ENCODE measurements at regions not wholly inside any gene's neighbourhood (a gene's known extent, or its start where the extent isn't known, plus 50 kb on each side); places are given as distances from the start of the nearest gene placed in this dataset.

- H3K36me3 ChIP-seq (ENCODE audit: control insufficient read depth in 2 of 4, insufficient read depth in 4 of 4, low read length in 3 of 4), result no peaks in the 10 kb centered on the region
- DNase-seq (ENCODE audit: low read depth in 1 of 2, low spot score in 2 of 2), result no peak
- ChIA-PET CTCF (ENCODE audit: partially characterized antibody) (interaction anchor here (1.0 to 10.1 kb wide), 5 partner anchors 9 to 133 kb away, joined by 3 to 101 read pairs (median 5); no protein-coding TSS in a partner anchor), POLR2A (ENCODE audit: partially characterized antibody) (no interaction called here)
- no peaks in the 10 kb centered on the region for H3K9me3 ChIP-seq (ENCODE audit: insufficient read depth in 2 of 2, low read depth in 1 of 2, low read length in 1 of 2)
- H2BK5ac ChIP-seq (ENCODE audit: low read depth, low read length), result no peak overlapping the region
- H3K27ac ChIP-seq (ENCODE audit: low read depth, low read length), result no peak overlapping the region
- H3K14ac ChIP-seq (ENCODE audit: insufficient read length), result no peak overlapping the region
- H2BK20ac ChIP-seq (ENCODE audit: low read length), result no peak overlapping the region
- H3K23ac ChIP-seq (ENCODE audit: insufficient read length), result no peak overlapping the region
- H4K8ac ChIP-seq (ENCODE audit: extremely low read depth, insufficient read depth, low read length), result no peak overlapping the region
- H3K79me1 ChIP-seq (ENCODE audit: low read depth, low read length), result no peaks in the 10 kb centered on the region
- no peaks in the 10 kb centered on the region for H3K27me3 ChIP-seq (replicated peaks in 1 of 4; ENCODE audit: control insufficient read depth in 3 of 4, extremely low read depth in 1 of 4, insufficient read depth in 3 of 4, low read length in 3 of 4)
- TF ChIP-seq KDM1A (IDR thresholded peaks at IDR 0.05; ENCODE audit: borderline replicate concordance, low read length) (no peak), RNF2 (IDR thresholded peaks at IDR 0.05; ENCODE audit: borderline replicate concordance, low read depth, low read length, missing control alignments, poor library complexity, severe bottlenecking) (no peak), ASH2L (IDR thresholded peaks at IDR 0.05; ENCODE audit: low read length) (no peak), E2F6 (IDR thresholded peaks at IDR 0.05) (no peak), SUZ12 (IDR thresholded peaks at IDR 0.05; ENCODE audit: low read length) (no peak), NANOG (IDR thresholded peaks at IDR 0.05; ENCODE audit: insufficient read depth, low read depth, low read length, poor library complexity, severe bottlenecking) (no peak), SP1 (IDR thresholded peaks at IDR 0.05; ENCODE audit: low read depth, low read length) (no peak), USF2 (IDR thresholded peaks at IDR 0.05; ENCODE audit: low read length) (no peak), FOSL1 (IDR thresholded peaks at IDR 0.05; ENCODE audit: insufficient read depth, low read depth, low read length) (no peak), CBX5 (IDR thresholded peaks at IDR 0.05; ENCODE audit: low read depth, low read length) (no peak)
- FAIRE-seq, result no peak
- H3K23me2 ChIP-seq (ENCODE audit: low read depth, low read length), result peaks cover 1% of the 10 kb centered on the region; the same call in 1 of the 2 replicates
- no peak overlapping the region for H2AK5ac ChIP-seq (ENCODE audit: low read depth, low read length)
- WGBS, 2 experiments (ENCODE audit: extremely low coverage in 1 of 2, insufficient coverage in 1 of 2, insufficient read length in 1 of 2, insufficient replicate concordance in 2 of 2, low coverage in 1 of 2, low lambda C conversion rate in 2 of 2, missing lambda C conversion rate in 1 of 2), result 66% methylated on average over 5 of the region's 5 CpGs; no CpG with 5 or more reads in 1 of the 2 experiments
- H2BK12ac ChIP-seq (ENCODE audit: low read depth, low read length), result no peak overlapping the region
- H4K5ac ChIP-seq (ENCODE audit: insufficient read length, low read depth, low read length), result no peak overlapping the region
- H3K9ac ChIP-seq (replicated peaks in 1 of 4; ENCODE audit: extremely low read depth in 1 of 4, low read depth in 3 of 4, low read length in 3 of 4), result no peak overlapping the region
- H2BK120ac ChIP-seq (replicated peaks; ENCODE audit: low read depth, low read length), result no peak overlapping the region
- no peaks in the 10 kb centered on the region for H3K4me1 ChIP-seq (replicated peaks in 1 of 4; ENCODE audit: control insufficient read depth in 3 of 4, insufficient read depth in 4 of 4, low read length in 3 of 4)
- no peak overlapping the region for H3K4ac ChIP-seq (replicated peaks; ENCODE audit: insufficient read length, low read depth, low read length)
- no peak overlapping the region for H4K91ac ChIP-seq (replicated peaks; ENCODE audit: insufficient read length, low read length)
- no peaks in the 10 kb centered on the region for H4K20me1 ChIP-seq (replicated peaks in 1 of 2; ENCODE audit: control insufficient read depth in 1 of 2, insufficient read depth in 2 of 2, low read length in 2 of 2)
- H3K79me2 ChIP-seq (ENCODE audit: control insufficient read depth in 1 of 2, insufficient read depth in 2 of 2, low read length in 2 of 2), result no peaks in the 10 kb centered on the region
- H3K56ac ChIP-seq (replicated peaks; ENCODE audit: insufficient read length, low read depth, low read length), result no peak overlapping the region
- H2AFZ ChIP-seq (ENCODE audit: low read length), result no peak overlapping the region
- H3K18ac ChIP-seq (ENCODE audit: extremely low read depth, low read length), result no peak overlapping the region
- H2BK15ac ChIP-seq (ENCODE audit: low read length), result no peak overlapping the region
- H3K4me2 ChIP-seq (ENCODE audit: insufficient read depth in 1 of 2, low read depth in 2 of 2, low read length in 2 of 2), result no peak overlapping the region
- no peak overlapping the region for H3K4me3 ChIP-seq (ENCODE audit: extremely low read depth in 1 of 4, insufficient read depth in 2 of 4, low read depth in 3 of 4, low read length in 4 of 4)
Observed at GRCh38 chr16:77569406-77569805, 134.6 kb upstream of the ADAMTS18 start.

Measured in H1 (cell line).